ENCODE measurements at regions not wholly inside any gene's neighbourhood (a gene's known extent, or its start where the extent isn't known, plus 50 kb on each side); places are given as distances from the start of the nearest gene placed in this dataset.

GRCh38 chr7:85521108-85521694 is 334.3 kb upstream of the SEMA3D start:
- DNase-seq (ENCODE audit: low spot score), result no peak
- POLR2A ChIA-PET (ENCODE audit: low non-redundant PET), result no interaction called here
- TF ChIP-seq, protein P1, sequence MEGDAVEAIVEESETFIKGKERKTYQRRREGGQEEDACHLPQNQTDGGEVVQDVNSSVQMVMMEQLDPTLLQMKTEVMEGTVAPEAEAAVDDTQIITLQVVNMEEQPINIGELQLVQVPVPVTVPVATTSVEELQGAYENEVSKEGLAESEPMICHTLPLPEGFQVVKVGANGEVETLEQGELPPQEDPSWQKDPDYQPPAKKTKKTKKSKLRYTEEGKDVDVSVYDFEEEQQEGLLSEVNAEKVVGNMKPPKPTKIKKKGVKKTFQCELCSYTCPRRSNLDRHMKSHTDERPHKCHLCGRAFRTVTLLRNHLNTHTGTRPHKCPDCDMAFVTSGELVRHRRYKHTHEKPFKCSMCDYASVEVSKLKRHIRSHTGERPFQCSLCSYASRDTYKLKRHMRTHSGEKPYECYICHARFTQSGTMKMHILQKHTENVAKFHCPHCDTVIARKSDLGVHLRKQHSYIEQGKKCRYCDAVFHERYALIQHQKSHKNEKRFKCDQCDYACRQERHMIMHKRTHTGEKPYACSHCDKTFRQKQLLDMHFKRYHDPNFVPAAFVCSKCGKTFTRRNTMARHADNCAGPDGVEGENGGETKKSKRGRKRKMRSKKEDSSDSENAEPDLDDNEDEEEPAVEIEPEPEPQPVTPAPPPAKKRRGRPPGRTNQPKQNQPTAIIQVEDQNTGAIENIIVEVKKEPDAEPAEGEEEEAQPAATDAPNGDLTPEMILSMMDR (conservative IDR thresholded peaks at IDR 0.05; ENCODE audit: low read depth), result no peak
- CTCF ChIA-PET, result interaction anchor here (0.7 kb wide), 1 partner anchor 91 kb away, joined by 7 read pairs; no protein-coding TSS in a partner anchor
- no peak overlapping the region for H3K27ac ChIP-seq

DNA sequence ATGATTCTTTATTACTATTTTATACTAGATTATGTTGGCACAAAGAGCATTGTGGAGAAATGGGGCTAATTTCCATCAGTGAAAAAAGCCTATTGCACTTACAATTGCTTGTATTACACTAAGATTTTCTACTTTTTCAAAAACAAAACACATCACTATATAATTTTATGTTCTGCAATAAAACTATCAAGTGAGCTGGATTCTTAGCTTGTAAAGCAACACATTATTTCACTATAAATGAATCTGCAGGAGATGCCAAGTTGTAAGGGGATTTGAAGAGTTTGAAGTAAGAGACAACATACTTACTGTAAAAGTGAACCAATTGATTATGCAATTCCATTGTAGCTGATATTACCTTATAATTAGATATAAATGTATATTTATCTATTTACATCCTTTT is 333.3 kb upstream of the SEMA3D start:
- CTCF ChIA-PET, result no interaction called here
- POLR2A ChIA-PET (ENCODE audit: low non-redundant PET), result no interaction called here
- no peak for DNase-seq (ENCODE audit: low spot score)
- TF ChIP-seq, protein P1 (conservative IDR thresholded peaks at IDR 0.05; ENCODE audit: low read depth), result no peak
- no peak overlapping the region for H3K27ac ChIP-seq

GRCh38 chr7:85516675-85517074 is 329.8 kb upstream of the SEMA3D start:
- DNase-seq (ENCODE audit: low spot score), result no peak
- ChIA-PET POLR2A (ENCODE audit: low non-redundant PET) (no interaction called here), CTCF (interaction anchor here (0.7 kb wide), 1 partner anchor 332 kb away, joined by 3 read pairs; no protein-coding TSS in a partner anchor)
- TF ChIP-seq, protein P1 (conservative IDR thresholded peaks at IDR 0.05; ENCODE audit: low read depth), result no peak
- H3K27ac ChIP-seq, result no peak overlapping the region

DNA sequence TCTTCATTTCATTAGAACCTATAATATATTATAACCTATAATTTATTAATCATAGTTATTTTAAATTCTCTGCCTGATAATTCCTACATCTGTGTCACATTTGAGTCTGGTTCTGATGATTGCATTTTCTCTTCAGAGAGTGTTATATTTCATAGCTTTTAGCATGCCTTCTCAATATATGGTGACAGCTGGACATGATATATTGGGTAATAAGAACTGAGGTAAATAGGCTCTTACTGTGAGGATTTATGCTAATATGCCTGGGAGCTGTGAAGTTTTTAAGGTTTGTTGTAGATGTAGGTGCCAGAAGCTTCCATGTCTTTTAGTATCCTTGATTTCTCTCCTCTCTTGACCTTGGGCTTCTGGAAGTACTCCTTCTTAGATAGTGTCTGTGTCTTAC is 325.9 kb upstream of the SEMA3D start:
- POLR2A ChIA-PET (ENCODE audit: low non-redundant PET), result no interaction called here
- DNase-seq (ENCODE audit: low spot score), result no peak
- H3K27ac ChIP-seq, result no peak overlapping the region
- CTCF ChIA-PET, result no interaction called here
- TF ChIP-seq, protein P1 (conservative IDR thresholded peaks at IDR 0.05; ENCODE audit: low read depth), result no peak

DNA sequence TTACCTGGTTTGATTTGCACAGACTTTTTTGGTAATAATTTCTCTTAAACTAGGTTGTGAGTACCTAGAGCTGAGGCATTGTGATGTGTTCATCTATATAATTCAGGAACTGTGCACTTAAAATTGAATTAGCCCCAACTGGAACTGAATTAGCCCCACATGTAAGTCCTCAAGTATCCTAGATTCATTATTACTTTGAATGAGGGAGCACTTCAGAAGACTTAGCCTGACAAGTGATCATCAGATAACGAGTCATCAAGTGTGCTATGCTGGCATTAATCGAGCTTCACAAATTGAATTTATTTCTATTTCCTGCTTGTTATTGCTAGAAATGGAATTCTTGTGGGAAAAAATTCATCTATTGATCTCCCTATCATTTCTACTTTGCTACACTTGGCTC is 323.4 kb upstream of the SEMA3D start:
- POLR2A ChIA-PET (ENCODE audit: low non-redundant PET), result no interaction called here
- no peak for DNase-seq (ENCODE audit: low spot score)
- CTCF ChIA-PET, result interaction anchor here (0.6 kb wide), 1 partner anchor 320 kb away, joined by 3 read pairs; no protein-coding TSS in a partner anchor
- TF ChIP-seq, protein P1 (conservative IDR thresholded peaks at IDR 0.05; ENCODE audit: low read depth), result no peak
- no peak overlapping the region for H3K27ac ChIP-seq

- POLR2A ChIA-PET (ENCODE audit: low non-redundant PET), result no interaction called here
- DNase-seq (ENCODE audit: low spot score), result no peak
- TF ChIP-seq, protein P1 (conservative IDR thresholded peaks at IDR 0.05; ENCODE audit: low read depth), result no peak
- CTCF ChIA-PET, result no interaction called here
- H3K27ac ChIP-seq, result no peak overlapping the region
These were observed 322.6 kb upstream of the SEMA3D start for GRCh38 chr7:85509476-85509875.

All from RWPE1 (cell line).